GM19351 (cell line): ENCODE measurements at regions not wholly inside any gene's neighbourhood (a gene's known extent, or its start where the extent isn't known, plus 50 kb on each side); places are given as distances from the start of the nearest gene placed in this dataset.
"Not testable (repeated sequence)": the region's sequence is repeated elsewhere in the genome, so short reads cannot be mapped to it uniquely, and the experiment has no call there.

ENCODE experiments used
- ATAC-seq: cut with Tn5 transposase; IDR thresholded peaks from one replicate; pipeline ENCODE4 v1.9.1; 2021; ENCODE audit warnings: mild to moderate bottlenecking, moderate library complexity; ENCODE audit not compliant: unreplicated experiment

GRCh38 chr13:62906896-62907295, 1491.2 kb upstream of the PCDH20 start:
- no peak for ATAC-seq

GRCh38 chr13:62906469-62906868, 1490.8 kb upstream of the PCDH20 start:
- ATAC-seq: no peak

GRCh38 chr13:62887046-62887445, 1471.4 kb upstream of the PCDH20 start:
- ATAC-seq: no peak

- no peak for ATAC-seq
Observed at GRCh38 chr13:62879071-62879470, 1463.4 kb upstream of the PCDH20 start.

- ATAC-seq: no peak
Observed at GRCh38 chr13:62875118-62875640, 1459.5 kb upstream of the PCDH20 start.

- no peak for ATAC-seq
Observed at GRCh38 chr13:62850331-62850730, 1434.7 kb upstream of the PCDH20 start.

GRCh38 chr13:62847520-62847919, 1431.9 kb upstream of the PCDH20 start:
- ATAC-seq: no peak

- ATAC-seq: no peak
Observed at GRCh38 chr13:62846302-62846701, 1430.7 kb upstream of the PCDH20 start.

GRCh38 chr13:62839338-62839737, 1423.7 kb upstream of the PCDH20 start:
- no peak for ATAC-seq

GRCh38 chr13:62838929-62839328, 1423.3 kb upstream of the PCDH20 start:
- no peak for ATAC-seq

- no peak for ATAC-seq
Observed at GRCh38 chr13:62837895-62838294, 1422.2 kb upstream of the PCDH20 start.

- ATAC-seq: no peak
Observed at GRCh38 chr13:62829486-62829885, 1413.8 kb upstream of the PCDH20 start.

- no peak for ATAC-seq
Observed at GRCh38 chr13:62799931-62800436, 1384.3 kb upstream of the PCDH20 start.

GRCh38 chr13:62799038-62799535, 1383.4 kb upstream of the PCDH20 start:
- no peak for ATAC-seq

- ATAC-seq: no peak
Observed at GRCh38 chr13:62793850-62794249, 1378.2 kb upstream of the PCDH20 start.

- ATAC-seq: no peak
Observed at GRCh38 chr13:62781866-62782265, 1366.2 kb upstream of the PCDH20 start.

GRCh38 chr13:62779161-62779560, 1363.5 kb upstream of the PCDH20 start:
- no peak for ATAC-seq

GRCh38 chr13:62767473-62767872, 1351.8 kb upstream of the PCDH20 start:
- ATAC-seq: no peak

GRCh38 chr13:62760724-62761123, 1345.1 kb upstream of the PCDH20 start:
- no peak for ATAC-seq

GRCh38 chr13:62747629-62748028, 1332.0 kb upstream of the PCDH20 start:
- no peak for ATAC-seq

- no peak for ATAC-seq
Observed at GRCh38 chr13:62747152-62747551, 1331.5 kb upstream of the PCDH20 start.

- ATAC-seq: not testable (repeated sequence)
Observed at GRCh38 chr13:62729746-62730145, 1314.1 kb upstream of the PCDH20 start.

- ATAC-seq: no peak
Observed at GRCh38 chr13:62721893-62722292, 1306.2 kb upstream of the PCDH20 start.
